HL-60 (cell line): ENCODE measurements at regions not wholly inside any gene's neighbourhood (a gene's known extent, or its start where the extent isn't known, plus 50 kb on each side); places are given as distances from the start of the nearest gene placed in this dataset.

Experiments used
- GABPA ChIP-seq: IDR thresholded peaks from 2 replicates; pipeline ENCODE4 v1.6.1; 2012; ENCODE audit warnings: low read depth
- POLR2AphosphoS5 ChIP-seq: IDR thresholded peaks from 2 replicates; pipeline ENCODE4 v1.6.1; 2012; ENCODE audit warnings: low read depth
- TF ChIP-seq, protein P1 (sequence below): IDR thresholded peaks from one replicate; pipeline ENCODE4 v1.5.1; 2011; ENCODE audit warnings: low read length, control low read depth, inconsistent platforms; ENCODE audit not compliant: insufficient read depth

GRCh38 chr18:3346487-3346886 is 84.6 kb downstream of the MYL12B start:
- TF ChIP-seq, protein P1, sequence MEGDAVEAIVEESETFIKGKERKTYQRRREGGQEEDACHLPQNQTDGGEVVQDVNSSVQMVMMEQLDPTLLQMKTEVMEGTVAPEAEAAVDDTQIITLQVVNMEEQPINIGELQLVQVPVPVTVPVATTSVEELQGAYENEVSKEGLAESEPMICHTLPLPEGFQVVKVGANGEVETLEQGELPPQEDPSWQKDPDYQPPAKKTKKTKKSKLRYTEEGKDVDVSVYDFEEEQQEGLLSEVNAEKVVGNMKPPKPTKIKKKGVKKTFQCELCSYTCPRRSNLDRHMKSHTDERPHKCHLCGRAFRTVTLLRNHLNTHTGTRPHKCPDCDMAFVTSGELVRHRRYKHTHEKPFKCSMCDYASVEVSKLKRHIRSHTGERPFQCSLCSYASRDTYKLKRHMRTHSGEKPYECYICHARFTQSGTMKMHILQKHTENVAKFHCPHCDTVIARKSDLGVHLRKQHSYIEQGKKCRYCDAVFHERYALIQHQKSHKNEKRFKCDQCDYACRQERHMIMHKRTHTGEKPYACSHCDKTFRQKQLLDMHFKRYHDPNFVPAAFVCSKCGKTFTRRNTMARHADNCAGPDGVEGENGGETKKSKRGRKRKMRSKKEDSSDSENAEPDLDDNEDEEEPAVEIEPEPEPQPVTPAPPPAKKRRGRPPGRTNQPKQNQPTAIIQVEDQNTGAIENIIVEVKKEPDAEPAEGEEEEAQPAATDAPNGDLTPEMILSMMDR = no peak
- TF ChIP-seq POLR2AphosphoS5 = no peak
- no peak for TF ChIP-seq GABPA
